Ovary (tissue), 3 donors: ENCODE measurements at regions not wholly inside any gene's neighbourhood (a gene's known extent, or its start where the extent isn't known, plus 50 kb on each side); places are given as distances from the start of the nearest gene placed in this dataset.
"Not testable (repeated sequence)": the region's sequence is repeated elsewhere in the genome, so short reads cannot be mapped to it uniquely, and the experiment has no call there.

Experiments
- POLR2A ChIP-seq: fragments of 450-650 bp; IDR thresholded peaks from one replicate; pipeline ENCODE4 v1.6.1; 2017; ENCODE audit warnings: antibody characterized with exemption, mild to moderate bottlenecking, moderate library complexity
- TF ChIP-seq, protein P1 (sequence below), 3 donors: fragments of 450-650 bp in 2 of 3; fragments of 200-600 bp in 1 of 3; IDR thresholded peaks; one replicate each; pipeline versions ENCODE4 v1.5.1 to v1.8.0; 2016 to 2022; ENCODE audit warnings: antibody characterized with exemption in 3 of 3, mild to moderate bottlenecking in 1 of 3
- donor health status: DM: no; HTN: no; CAD: no.

DNA sequence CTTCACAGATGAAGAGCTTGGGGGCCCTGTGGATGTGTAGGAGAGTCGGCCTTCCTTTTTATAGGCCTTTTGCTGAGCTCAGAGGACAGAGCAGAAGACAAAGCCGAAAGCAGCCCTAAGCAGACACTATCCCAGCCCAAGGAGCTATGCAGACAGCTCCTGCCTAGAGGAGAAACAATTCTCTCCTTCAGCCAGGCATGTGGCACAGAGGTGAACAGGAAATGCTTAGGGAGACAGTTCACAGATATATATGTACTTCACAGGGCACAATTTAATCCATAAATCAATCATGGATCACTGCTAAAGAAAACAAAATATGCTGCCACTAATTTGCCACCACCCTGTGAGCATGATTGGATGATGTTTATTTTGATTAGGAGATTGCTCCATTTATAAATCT lies 164.5 kb upstream of the PLGLB2 start:
- not testable (repeated sequence) for TF ChIP-seq POLR2A
- TF ChIP-seq, protein P1, sequence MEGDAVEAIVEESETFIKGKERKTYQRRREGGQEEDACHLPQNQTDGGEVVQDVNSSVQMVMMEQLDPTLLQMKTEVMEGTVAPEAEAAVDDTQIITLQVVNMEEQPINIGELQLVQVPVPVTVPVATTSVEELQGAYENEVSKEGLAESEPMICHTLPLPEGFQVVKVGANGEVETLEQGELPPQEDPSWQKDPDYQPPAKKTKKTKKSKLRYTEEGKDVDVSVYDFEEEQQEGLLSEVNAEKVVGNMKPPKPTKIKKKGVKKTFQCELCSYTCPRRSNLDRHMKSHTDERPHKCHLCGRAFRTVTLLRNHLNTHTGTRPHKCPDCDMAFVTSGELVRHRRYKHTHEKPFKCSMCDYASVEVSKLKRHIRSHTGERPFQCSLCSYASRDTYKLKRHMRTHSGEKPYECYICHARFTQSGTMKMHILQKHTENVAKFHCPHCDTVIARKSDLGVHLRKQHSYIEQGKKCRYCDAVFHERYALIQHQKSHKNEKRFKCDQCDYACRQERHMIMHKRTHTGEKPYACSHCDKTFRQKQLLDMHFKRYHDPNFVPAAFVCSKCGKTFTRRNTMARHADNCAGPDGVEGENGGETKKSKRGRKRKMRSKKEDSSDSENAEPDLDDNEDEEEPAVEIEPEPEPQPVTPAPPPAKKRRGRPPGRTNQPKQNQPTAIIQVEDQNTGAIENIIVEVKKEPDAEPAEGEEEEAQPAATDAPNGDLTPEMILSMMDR (IDR thresholded peaks at IDR 0.05) = not testable (repeated sequence)
